T-cell (primary cell): ENCODE measurements at regions not wholly inside any gene's neighbourhood (a gene's known extent, or its start where the extent isn't known, plus 50 kb on each side); places are given as distances from the start of the nearest gene placed in this dataset.

Experiments
- ATAC-seq, 4 experiments: fragments of 200-7000 bp in 3 of 4; fragments of 150-1000 bp in 1 of 4; cut with Tn5 transposase; replicated peaks in 1 of 4; 1 replicate in 3 of 4; 2 replicates in 1 of 4; pipeline ENCODE4 v1.10.0; 2021; ENCODE audit warnings: moderate library complexity in 3 of 4, mild to moderate bottlenecking in 2 of 4, moderate number of reproducible peaks in 1 of 4
- CTCF ChIA-PET, 2 donors: fragments of 300-600 bp; sonication (Branson Sonifier 250); formaldehyde crosslinking; loops; one replicate each; lab custom pipeline; 2022; ENCODE audit warnings: antibody characterized with exemption in 2 of 2; lab: Charles Lee
- POLR2A ChIA-PET, 2 donors: fragments of 300-600 bp; sonication (Branson Sonifier 250); formaldehyde crosslinking; loops; one replicate each; lab custom pipeline; 2022; ENCODE audit warnings: antibody characterized with exemption in 2 of 2; lab: Charles Lee
- DNase-seq, 35 experiments: peaks; one replicate each; pipeline versions ENCODE4 v3.0.0 to v3.0.0-alpha.2; 2013 to 2023
- H3K27ac ChIP-seq: one replicate; pipeline ENCODE4 v1.5.1; 2013; ENCODE audit warnings: low read length
- H3K27me3 ChIP-seq, 2 experiments: replicated peaks in 1 of 2; 1 replicate in 1 of 2; 2 replicates in 1 of 2; pipeline versions ENCODE4 v1.6.1 to v1.7.0; 2013; ENCODE audit warnings: low read length in 1 of 2, mixed read lengths in 1 of 2; ENCODE audit not compliant: control insufficient read depth in 2 of 2, insufficient read depth in 2 of 2; ENCODE audit errors: extremely low read depth in 1 of 2
- H3K36me3 ChIP-seq, 2 donors: 1 replicate in 1 of 2; 2 replicates in 1 of 2; pipeline versions ENCODE4 v1.6.1 to v1.7.0; 2013; ENCODE audit warnings: low read length in 1 of 2; ENCODE audit not compliant: control insufficient read depth in 2 of 2, insufficient read depth in 1 of 2; ENCODE audit errors: extremely low read depth in 1 of 2
- H3K4me1 ChIP-seq, 2 experiments: 1 replicate in 1 of 2; 2 replicates in 1 of 2; pipeline versions ENCODE4 v1.6.1 to v1.7.0; 2013; ENCODE audit warnings: low read length in 2 of 2, mixed read lengths in 1 of 2; ENCODE audit not compliant: insufficient read depth in 2 of 2, control insufficient read depth in 1 of 2; ENCODE audit errors: extremely low read depth in 1 of 2
- H3K4me3 ChIP-seq, 2 donors: 1 replicate in 1 of 2; 2 replicates in 1 of 2; pipeline versions ENCODE4 v1.5.1 to v1.7.0; 2013; ENCODE audit warnings: mild to moderate bottlenecking in 2 of 2, low read length in 1 of 2, moderate library complexity in 1 of 2; ENCODE audit not compliant: control insufficient read depth in 1 of 2; ENCODE audit errors: extremely low read depth in 1 of 2
- H3K9me3 ChIP-seq: 2 replicates; pipeline ENCODE4 v1.7.0; 2013
- H3K27ac Mint-ChIP-seq, 2 donors: one replicate each; pipeline ENCODE4 v1.8.0; 2020 to 2021; ENCODE audit warnings: mild to moderate bottlenecking in 2 of 2, mixed read lengths in 2 of 2
- H3K27me3 Mint-ChIP-seq, 2 donors: one replicate each; pipeline ENCODE4 v1.8.0; 2021 to 2022; ENCODE audit warnings: mixed read lengths in 2 of 2
- H3K36me3 Mint-ChIP-seq: one replicate; pipeline ENCODE4 v1.8.0; 2021; ENCODE audit warnings: mixed read lengths
- H3K4me1 Mint-ChIP-seq, 3 donors: one replicate each; pipeline ENCODE4 v1.8.0; 2020 to 2022; ENCODE audit warnings: mixed read lengths in 3 of 3, mild to moderate bottlenecking in 1 of 3
- H3K4me3 Mint-ChIP-seq, 3 donors: one replicate each; pipeline ENCODE4 v1.8.0; 2020 to 2022; ENCODE audit warnings: mild to moderate bottlenecking in 3 of 3, mixed read lengths in 3 of 3, moderate library complexity in 3 of 3
- H3K9me3 Mint-ChIP-seq, 3 donors: one replicate each; pipeline ENCODE4 v1.8.0; 2020 to 2022; ENCODE audit warnings: mixed read lengths in 3 of 3
- WGBS: methylation state at CpG from one replicate; pipeline ENCODE4 v1.1.5; 2013; ENCODE audit warnings: missing lambda C conversion rate; ENCODE audit not compliant: insufficient coverage; 5-methylcytosine and 5-hydroxymethylcytosine counted together

- no peaks in the 10 kb centered on the region for H3K9me3 ChIP-seq
- H3K4me3 ChIP-seq = no peak overlapping the region
- Mint-ChIP-seq H3K4me1 (no peaks in the 10 kb centered on the region), H3K9me3 (peaks cover 0 to 5% (median 0%) of the 10 kb centered on the region in 3 donors), H3K27me3 (peaks cover 0 to 8% of the 10 kb centered on the region in 2 donors), H3K4me3 (no peak overlapping the region), H3K36me3 (no peaks in the 10 kb centered on the region), H3K27ac (no peak overlapping the region)
- no peaks in the 10 kb centered on the region for H3K4me1 ChIP-seq
- DNase-seq = no peak
- ChIA-PET POLR2A (no interaction called here), CTCF (no interaction called here)
- WGBS = no CpG with 5 or more reads among the region's 2 CpGs
- no peak for ATAC-seq
- H3K27me3 ChIP-seq = peaks cover 0 to 2% of the 10 kb centered on the region in 2 experiments
- H3K27ac ChIP-seq = no peak overlapping the region
- H3K36me3 ChIP-seq = no peaks in the 10 kb centered on the region
Observed at GRCh38 chr16:49060728-49061127, 220.9 kb downstream of the CBLN1 start.

- Mint-ChIP-seq H3K9me3 (peaks cover 0 to 12% (median 0%) of the 10 kb centered on the region in 3 donors), H3K4me1 (no peaks in the 10 kb centered on the region), H3K27me3 (peaks cover 0 to 12% of the 10 kb centered on the region in 2 donors), H3K4me3 (no peak overlapping the region), H3K27ac (no peak overlapping the region), H3K36me3 (no peaks in the 10 kb centered on the region)
- no peak for ATAC-seq
- ChIA-PET POLR2A (no interaction called here), CTCF (no interaction called here)
- Histone ChIP-seq H3K27ac (no peak overlapping the region), H3K4me1 (no peaks in the 10 kb centered on the region), H3K27me3 (peaks cover 0 to 2% of the 10 kb centered on the region in 2 experiments), H3K9me3 (no peaks in the 10 kb centered on the region), H3K36me3 (no peaks in the 10 kb centered on the region), H3K4me3 (no peak overlapping the region)
- WGBS = no CpG with 5 or more reads among the region's 2 CpGs
- no peak for DNase-seq
Observed at GRCh38 chr16:49058382-49058781, 223.3 kb downstream of the CBLN1 start.

- Histone ChIP-seq H3K9me3 (no peaks in the 10 kb centered on the region), H3K27ac (no peak overlapping the region), H3K4me3 (no peak overlapping the region), H3K4me1 (no peaks in the 10 kb centered on the region), H3K27me3 (peaks cover 0 to 2% of the 10 kb centered on the region in 2 experiments), H3K36me3 (no peaks in the 10 kb centered on the region)
- H3K4me3 Mint-ChIP-seq = no peak overlapping the region
- H3K36me3 Mint-ChIP-seq = no peaks in the 10 kb centered on the region
- no peak overlapping the region for H3K27ac Mint-ChIP-seq
- DNase-seq (no peak), ATAC-seq (no peak)
- H3K27me3 Mint-ChIP-seq = peaks cover 0 to 12% of the 10 kb centered on the region in 2 donors
- H3K9me3 Mint-ChIP-seq = peaks cover 0 to 12% (median 0%) of the 10 kb centered on the region in 3 donors
- POLR2A ChIA-PET = no interaction called here
- 53% methylated on average over 4 of the region's 4 CpGs for WGBS
- no peaks in the 10 kb centered on the region for H3K4me1 Mint-ChIP-seq
- CTCF ChIA-PET = no interaction called here
Observed at GRCh38 chr16:49057936-49058335, 223.7 kb downstream of the CBLN1 start.

GRCh38 chr16:49057391-49057790 is 224.2 kb downstream of the CBLN1 start:
- Mint-ChIP-seq H3K4me3 (no peak overlapping the region), H3K27ac (no peak overlapping the region), H3K4me1 (no peaks in the 10 kb centered on the region), H3K27me3 (peaks cover 0 to 7% of the 10 kb centered on the region in 2 donors), H3K36me3 (no peaks in the 10 kb centered on the region), H3K9me3 (peaks cover 0 to 10% (median 0%) of the 10 kb centered on the region in 3 donors)
- no peaks in the 10 kb centered on the region for H3K4me1 ChIP-seq
- no peak overlapping the region for H3K27ac ChIP-seq
- no peak overlapping the region for H3K4me3 ChIP-seq
- no peaks in the 10 kb centered on the region for H3K36me3 ChIP-seq
- 79% methylated on average over 2 of the region's 2 CpGs for WGBS
- no peaks in the 10 kb centered on the region for H3K9me3 ChIP-seq
- CTCF ChIA-PET = no interaction called here
- peaks cover 0 to 2% of the 10 kb centered on the region in 2 experiments for H3K27me3 ChIP-seq
- DNase-seq = no peak
- ATAC-seq = no peak
- POLR2A ChIA-PET = no interaction called here

- CTCF ChIA-PET = no interaction called here
- no peak for ATAC-seq
- H3K4me3 Mint-ChIP-seq = no peak overlapping the region
- DNase-seq = no peak
- H3K27ac ChIP-seq = no peak overlapping the region
- H3K4me3 ChIP-seq = no peak overlapping the region
- WGBS = 67% methylated on average over 4 of the region's 5 CpGs
- POLR2A ChIA-PET = interaction anchor here in 1 of 2 donors (0.5 kb wide), 1 partner anchor 21 kb away, joined by 3 read pairs; no protein-coding TSS in a partner anchor
- H3K9me3 Mint-ChIP-seq = peaks cover 0 to 8% (median 0%) of the 10 kb centered on the region in 3 donors
- no peaks in the 10 kb centered on the region for H3K4me1 ChIP-seq
- no peaks in the 10 kb centered on the region for H3K9me3 ChIP-seq
- H3K27ac Mint-ChIP-seq = no peak overlapping the region
- H3K36me3 ChIP-seq = no peaks in the 10 kb centered on the region
- H3K27me3 Mint-ChIP-seq = peaks cover 0 to 4% of the 10 kb centered on the region in 2 donors
- H3K27me3 ChIP-seq = peaks cover 0 to 2% of the 10 kb centered on the region in 2 experiments
- no peaks in the 10 kb centered on the region for H3K36me3 Mint-ChIP-seq
- H3K4me1 Mint-ChIP-seq = no peaks in the 10 kb centered on the region
Observed at GRCh38 chr16:49056546-49056945, 225.1 kb downstream of the CBLN1 start.

- peaks cover 0 to 8% (median 0%) of the 10 kb centered on the region in 3 donors for H3K9me3 Mint-ChIP-seq
- Histone ChIP-seq H3K4me3 (no peak overlapping the region), H3K9me3 (no peaks in the 10 kb centered on the region), H3K27me3 (no peaks in the 10 kb centered on the region), H3K27ac (no peak overlapping the region), H3K4me1 (no peaks in the 10 kb centered on the region), H3K36me3 (no peaks in the 10 kb centered on the region)
- ATAC-seq (no peak), DNase-seq (no peak)
- H3K4me3 Mint-ChIP-seq = no peak overlapping the region
- no peaks in the 10 kb centered on the region for H3K36me3 Mint-ChIP-seq
- peaks cover 0 to 4% of the 10 kb centered on the region in 2 donors for H3K27me3 Mint-ChIP-seq
- H3K4me1 Mint-ChIP-seq = no peaks in the 10 kb centered on the region
- H3K27ac Mint-ChIP-seq = no peak overlapping the region
- 50% methylated on average over 3 of the region's 6 CpGs for WGBS
- CTCF ChIA-PET = no interaction called here
- POLR2A ChIA-PET = interaction anchor here in 1 of 2 donors (0.5 kb wide), 1 partner anchor 22 kb away, joined by 3 read pairs; no protein-coding TSS in a partner anchor
Observed at GRCh38 chr16:49055824-49056545, 225.7 kb downstream of the CBLN1 start.
